H1 (cell line): ENCODE measurements at regions not wholly inside any gene's neighbourhood (a gene's known extent, or its start where the extent isn't known, plus 50 kb on each side); places are given as distances from the start of the nearest gene placed in this dataset.

Experiments
- CTCF ChIA-PET: fragments of 300-600 bp; sonication (Branson Sonifier 250); formaldehyde crosslinking; loops from one replicate; lab custom pipeline; 2021; ENCODE audit not compliant: partially characterized antibody; lab: Charles Lee
- POLR2A ChIA-PET: fragments of 300-600 bp; sonication (Branson Sonifier 250); formaldehyde crosslinking; loops from one replicate; lab custom pipeline; 2021; ENCODE audit warnings: inconsistent platforms; ENCODE audit not compliant: partially characterized antibody; lab: Charles Lee
- DNase-seq, 2 experiments: peaks; one replicate each; pipeline versions ENCODE4 v3.0.0 to v3.0.0-alpha.2; 2010 to 2022; ENCODE audit warnings: low spot score in 2 of 2, low read depth in 1 of 2, mixed read lengths in 1 of 2
- FAIRE-seq: peaks from 2 replicates; lab custom pipeline; 2011; peaks lifted over from hg19 to GRCh38; lab: Jason Lieb, UNC
- H2AFZ ChIP-seq: 2 replicates; pipeline ENCODE4 v1.8.1; 2012; ENCODE audit warnings: low read length, inconsistent platforms
- H2AK5ac ChIP-seq: 2 replicates; pipeline ENCODE4 v1.6.1; 2013; ENCODE audit warnings: low read depth, low read length
- H2BK120ac ChIP-seq: replicated peaks from 2 replicates; pipeline ENCODE3; 2013; ENCODE audit warnings: low read depth, low read length, inconsistent platforms
- H2BK12ac ChIP-seq: 2 replicates; pipeline ENCODE4 v1.6.1; 2013; ENCODE audit warnings: low read depth, low read length
- H2BK15ac ChIP-seq: 2 replicates; pipeline ENCODE4 v1.6.1; 2013; ENCODE audit warnings: low read length
- H2BK20ac ChIP-seq: 2 replicates; pipeline ENCODE4 v1.6.1; 2013; ENCODE audit warnings: low read length
- H2BK5ac ChIP-seq: 2 replicates; pipeline ENCODE4 v1.6.1; 2013; ENCODE audit warnings: low read depth, low read length
- H3K14ac ChIP-seq: 2 replicates; pipeline ENCODE4 v1.6.1; 2013; ENCODE audit warnings: inconsistent platforms; ENCODE audit not compliant: insufficient read length
- H3K18ac ChIP-seq: 2 replicates; pipeline ENCODE4 v1.6.1; 2013; ENCODE audit warnings: low read length; ENCODE audit errors: extremely low read depth
- H3K23ac ChIP-seq: 2 replicates; pipeline ENCODE4 v1.6.1; 2013; ENCODE audit warnings: inconsistent platforms; ENCODE audit not compliant: insufficient read length
- H3K23me2 ChIP-seq: 2 replicates; pipeline ENCODE4 v1.6.1; 2013; ENCODE audit warnings: low read depth, low read length
- H3K27ac ChIP-seq: 2 replicates; pipeline ENCODE4 v1.6.1; 2011; ENCODE audit warnings: low read depth, low read length, inconsistent platforms
- H3K27me3 ChIP-seq, 4 experiments: replicated peaks in 1 of 4; 1 replicate in 1 of 4; 2 replicates in 3 of 4; pipeline versions ENCODE4 v1.6.1 to v1.8.1; 2011 to 2013; ENCODE audit warnings: low read length in 3 of 4, mild to moderate bottlenecking in 3 of 4, inconsistent platforms in 2 of 4, mixed read lengths in 2 of 4, moderate library complexity in 1 of 4; ENCODE audit not compliant: control insufficient read depth in 3 of 4, insufficient read depth in 3 of 4; ENCODE audit errors: extremely low read depth in 1 of 4
- H3K36me3 ChIP-seq, 4 experiments: 2 replicates each; pipeline versions ENCODE4 v1.6.1 to v1.8.1; 2011 to 2013; ENCODE audit warnings: mild to moderate bottlenecking in 4 of 4, low read length in 3 of 4, moderate library complexity in 2 of 4, control low read depth in 1 of 4, inconsistent platforms in 1 of 4; ENCODE audit not compliant: insufficient read depth in 4 of 4, control insufficient read depth in 2 of 4
- H3K4ac ChIP-seq: replicated peaks from 2 replicates; pipeline ENCODE3; 2013; ENCODE audit warnings: low read length, low read depth, mixed read lengths, inconsistent platforms; ENCODE audit not compliant: insufficient read length
- H3K4me1 ChIP-seq, 4 experiments: replicated peaks in 1 of 4; 1 replicate in 1 of 4; 2 replicates in 3 of 4; pipeline versions ENCODE4 v1.6.1 to v1.8.1; 2011 to 2013; ENCODE audit warnings: low read length in 3 of 4, inconsistent platforms in 2 of 4, mixed read lengths in 1 of 4; ENCODE audit not compliant: insufficient read depth in 4 of 4, control insufficient read depth in 3 of 4
- H3K4me2 ChIP-seq, 2 experiments: 2 replicates each; pipeline versions ENCODE4 v1.6.1 to v1.8.1; 2011 to 2013; ENCODE audit warnings: low read depth in 2 of 2, low read length in 2 of 2, control low read depth in 1 of 2, inconsistent platforms in 1 of 2, mild to moderate bottlenecking in 1 of 2; ENCODE audit not compliant: insufficient read depth in 1 of 2
- H3K4me3 ChIP-seq, 4 experiments: fragments of 200-600, 300-600 bp in 1 of 4; sonication (generic), shearing (Covaris generic), sonication (Bioruptor Twin) in 1 of 4; 2 replicates each; pipeline versions ENCODE4 v1.5.1 to v1.8.1; 2011 to 2016; ENCODE audit warnings: low read length in 4 of 4, low read depth in 3 of 4, control low read depth in 2 of 4, inconsistent platforms in 2 of 4, mild to moderate bottlenecking in 2 of 4, mixed read lengths in 1 of 4, moderate library complexity in 1 of 4; ENCODE audit not compliant: insufficient read depth in 2 of 4; ENCODE audit errors: extremely low read depth in 1 of 4
- H3K56ac ChIP-seq: replicated peaks from 2 replicates; pipeline ENCODE3; 2013; ENCODE audit warnings: low read depth, mild to moderate bottlenecking, mixed read lengths, low read length, inconsistent platforms; ENCODE audit not compliant: insufficient read length
- H3K79me1 ChIP-seq: 2 replicates; pipeline ENCODE4 v1.6.1; 2013; ENCODE audit warnings: low read depth, low read length, control low read depth
- H3K79me2 ChIP-seq, 2 experiments: 2 replicates each; pipeline versions ENCODE4 v1.6.1 to v1.8.1; 2012 to 2013; ENCODE audit warnings: low read length in 2 of 2, mild to moderate bottlenecking in 2 of 2, inconsistent platforms in 1 of 2; ENCODE audit not compliant: insufficient read depth in 2 of 2, control insufficient read depth in 1 of 2
- H3K9ac ChIP-seq, 4 experiments: replicated peaks in 1 of 4; 1 replicate in 1 of 4; 2 replicates in 3 of 4; pipeline versions ENCODE4 v1.6.1 to v1.8.1; 2011 to 2013; ENCODE audit warnings: low read depth in 3 of 4, low read length in 3 of 4, control low read depth in 2 of 4, mild to moderate bottlenecking in 2 of 4, moderate library complexity in 2 of 4, inconsistent platforms in 1 of 4; ENCODE audit errors: extremely low read depth in 1 of 4
- H3K9me3 ChIP-seq, 2 experiments: 2 replicates each; pipeline versions ENCODE4 v1.6.1 to v1.8.1; 2012 to 2013; ENCODE audit warnings: mild to moderate bottlenecking in 2 of 2, moderate library complexity in 2 of 2, control low read depth in 1 of 2, inconsistent platforms in 1 of 2, low read depth in 1 of 2, low read length in 1 of 2, mixed read lengths in 1 of 2; ENCODE audit not compliant: insufficient read depth in 2 of 2
- H4K20me1 ChIP-seq, 2 experiments: replicated peaks in 1 of 2; 2 replicates each; pipeline versions ENCODE3 to v1.8.1; 2011 to 2013; ENCODE audit warnings: inconsistent platforms in 2 of 2, low read length in 2 of 2, mild to moderate bottlenecking in 1 of 2; ENCODE audit not compliant: insufficient read depth in 2 of 2, control insufficient read depth in 1 of 2
- H4K5ac ChIP-seq: 2 replicates; pipeline ENCODE4 v1.6.1; 2013; ENCODE audit warnings: low read length, low read depth, mixed read lengths, inconsistent platforms; ENCODE audit not compliant: insufficient read length
- H4K8ac ChIP-seq: 2 replicates; pipeline ENCODE4 v1.8.0; 2013; ENCODE audit warnings: mild to moderate bottlenecking, moderate library complexity, low read length, inconsistent platforms; ENCODE audit not compliant: insufficient read depth; ENCODE audit errors: extremely low read depth
- H4K91ac ChIP-seq: replicated peaks from 2 replicates; pipeline ENCODE3; 2013; ENCODE audit warnings: low read length, mixed read lengths, inconsistent platforms; ENCODE audit not compliant: insufficient read length
- ASH2L ChIP-seq: fragments of 200-600, 300-600 bp; sonication (generic); IDR thresholded peaks from one replicate; pipeline ENCODE4 v1.7.1; 2017; ENCODE audit warnings: low read length
- ATF2 ChIP-seq: IDR thresholded peaks from 2 replicates; pipeline ENCODE4 v1.6.1; 2012; ENCODE audit warnings: low read length, inconsistent platforms
- ATF3 ChIP-seq: IDR thresholded peaks from 2 replicates; pipeline ENCODE4 v1.6.1; 2011; ENCODE audit warnings: low read depth, mild to moderate bottlenecking, low read length; ENCODE audit not compliant: insufficient read depth
- USF2 ChIP-seq: IDR thresholded peaks from 2 replicates; pipeline ENCODE4 v1.6.1; 2011; ENCODE audit warnings: low read length, improper control_type of control experiment
- WGBS, 2 experiments: shearing (Covaris generic) in 1 of 2; methylation state at CpG; one replicate each; pipeline versions ENCODE4 v1.1.6 to v1.1.7; 2013 to 2015; ENCODE audit warnings: low lambda C conversion rate in 2 of 2, mixed read lengths in 2 of 2, inconsistent platforms in 1 of 2, low coverage in 1 of 2, missing lambda C conversion rate in 1 of 2; ENCODE audit not compliant: insufficient replicate concordance in 2 of 2, insufficient coverage in 1 of 2, insufficient read length in 1 of 2; ENCODE audit errors: extremely low coverage in 1 of 2, missing lambda C conversion rate in 1 of 2; 5-methylcytosine and 5-hydroxymethylcytosine counted together

GRCh38 chr4:135731682-135732081 is 1530.1 kb upstream of the PABPC4L start:
- Histone ChIP-seq H2AFZ (no peak overlapping the region), H2BK120ac (no peak overlapping the region), H3K27ac (no peak overlapping the region), H3K4me2 (no peak overlapping the region), H3K36me3 (no peaks in the 10 kb centered on the region), H2AK5ac (no peak overlapping the region), H2BK5ac (no peak overlapping the region), H4K91ac (no peak overlapping the region), H4K8ac (no peak overlapping the region), H3K4me1 (no peaks in the 10 kb centered on the region), H3K79me1 (no peaks in the 10 kb centered on the region), H4K5ac (no peak overlapping the region), H3K79me2 (no peaks in the 10 kb centered on the region), H3K9ac (no peak overlapping the region), H2BK12ac (no peak overlapping the region), H3K18ac (no peak overlapping the region)
- POLR2A ChIA-PET = no interaction called here
- no peak for DNase-seq
- FAIRE-seq = no peak
- WGBS, 2 experiments = 93% methylated on average over 2 of the region's 2 CpGs; no CpG with 5 or more reads in 1 of the 2 experiments
- TF ChIP-seq ATF3 = no peak
- TF ChIP-seq USF2 = no peak
- TF ChIP-seq ATF2 = no peak
- no peak for TF ChIP-seq ASH2L
- TF ChIP-seq, all 59 proteins: peak for 0
- Histone ChIP-seq H3K4me3 (no peak overlapping the region), H3K9me3 (no peaks in the 10 kb centered on the region), H4K20me1 (no peaks in the 10 kb centered on the region), H3K56ac (no peak overlapping the region), H3K23me2 (no peaks in the 10 kb centered on the region), H2BK20ac (no peak overlapping the region), H3K27me3 (no peaks in the 10 kb centered on the region), H3K23ac (no peak overlapping the region), H2BK15ac (no peak overlapping the region), H3K4ac (no peak overlapping the region), H3K14ac (no peak overlapping the region)
- CTCF ChIA-PET = no interaction called here
